Activated CD4-positive, alpha-beta T cell treated with anti-CD3 and anti-CD28 coated beads, Interleukin-2, amount 10 ng/mL, durations not matched to agents 24 days and 14 days (primary cell): ENCODE measurements at regions not wholly inside any gene's neighbourhood (a gene's known extent, or its start where the extent isn't known, plus 50 kb on each side); places are given as distances from the start of the nearest gene placed in this dataset.

Experiments
- DNase-seq: peaks from one replicate; pipeline ENCODE4 v3.0.0; 2022
- H3K27ac Mint-ChIP-seq: one replicate; pipeline ENCODE4 v1.8.0; 2022; ENCODE audit warnings: mild to moderate bottlenecking, mixed read lengths
- H3K27me3 Mint-ChIP-seq: one replicate; pipeline ENCODE4 v1.8.0; 2022; ENCODE audit warnings: mixed read lengths
- H3K36me3 Mint-ChIP-seq: one replicate; pipeline ENCODE4 v1.8.0; 2022; ENCODE audit warnings: low read depth, mild to moderate bottlenecking, mixed read lengths
- H3K4me1 Mint-ChIP-seq: one replicate; pipeline ENCODE4 v1.8.0; 2021; ENCODE audit warnings: mixed read lengths
- H3K4me3 Mint-ChIP-seq: one replicate; pipeline ENCODE4 v1.8.0; 2022; ENCODE audit warnings: mild to moderate bottlenecking, moderate library complexity, mixed read lengths
- H3K9me3 Mint-ChIP-seq: one replicate; pipeline ENCODE4 v1.8.0; 2021; ENCODE audit warnings: mixed read lengths
- intact Hi-C: fragments of 100-400 bp; cut with micrococcal nuclease; formaldehyde crosslinking; loops from one replicate; pipeline ENCODE4 v1.15.1; 2023

DNA sequence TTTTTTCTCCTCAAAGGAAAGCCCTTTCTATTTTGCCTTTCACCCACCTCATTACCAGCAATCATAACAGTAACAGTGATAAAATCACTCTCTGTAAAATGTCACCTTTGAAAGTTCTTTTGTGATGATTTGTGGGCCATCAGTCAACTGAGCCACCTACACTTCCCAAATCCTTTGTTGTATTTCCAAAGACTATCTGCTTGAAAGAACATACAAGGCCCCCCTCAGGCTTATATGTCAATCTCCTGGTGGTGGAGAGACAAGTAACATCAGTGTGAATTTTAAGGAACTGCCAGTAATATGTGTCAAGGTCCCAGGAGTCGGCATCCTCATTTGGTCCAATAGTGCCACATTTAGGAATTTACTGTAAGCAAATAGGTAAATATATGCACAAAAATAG, 161.1 kb upstream of the EOMES start:
- H3K4me1 Mint-ChIP-seq, result peaks cover 27% of the 10 kb centered on the region
- peaks cover 4% of the 10 kb centered on the region for H3K27me3 Mint-ChIP-seq
- no peak for DNase-seq
- H3K9me3 Mint-ChIP-seq, result peaks cover 11% of the 10 kb centered on the region
- H3K4me3 Mint-ChIP-seq, result no peak overlapping the region
- H3K27ac Mint-ChIP-seq, result no peak overlapping the region
- H3K36me3 Mint-ChIP-seq, result peaks cover 1% of the 10 kb centered on the region
- intact Hi-C loops, result loop anchor here (5.0 kb wide), 1 partner anchor 44 kb away; no protein-coding TSS in a partner anchor

DNA sequence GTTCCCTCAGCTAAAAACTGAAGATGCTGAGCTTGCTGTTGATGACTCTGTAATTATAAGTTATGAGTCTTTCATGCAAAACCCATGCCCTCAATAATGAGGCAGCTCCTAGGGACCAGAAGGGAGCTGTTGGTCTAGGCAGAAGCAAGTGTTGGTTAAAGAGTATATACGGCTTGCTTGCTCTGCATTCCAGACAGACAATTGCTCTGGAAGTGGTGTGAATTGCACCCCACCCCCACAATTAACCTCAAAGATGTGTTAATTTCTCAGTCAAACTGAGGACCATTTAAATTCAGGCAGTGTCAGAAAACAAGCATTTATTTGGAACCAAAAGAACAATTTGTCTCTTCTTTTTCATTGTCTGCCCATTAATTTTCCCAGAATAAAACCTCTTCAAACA, 163.5 kb upstream of the EOMES start:
- no peak overlapping the region for H3K27ac Mint-ChIP-seq

DNA sequence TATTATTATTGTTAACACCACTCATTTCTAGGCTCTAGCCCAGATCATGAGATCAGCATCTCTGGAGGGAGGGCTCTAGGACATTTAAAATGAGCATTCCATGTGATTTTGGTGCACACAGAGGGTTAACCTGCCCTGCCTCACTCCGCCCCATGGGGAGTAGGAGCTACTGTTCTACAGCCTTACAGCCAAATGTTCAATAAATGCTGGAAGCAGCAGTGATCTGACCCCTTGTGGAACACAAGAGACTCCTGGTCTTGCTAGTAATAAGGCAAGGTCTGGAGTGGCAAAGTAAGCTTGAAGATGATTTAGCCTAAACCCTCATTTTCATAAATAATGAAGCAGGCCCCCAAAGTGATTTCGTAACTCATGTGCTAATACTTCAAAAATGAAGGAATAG, 166.4 kb upstream of the EOMES start:
- peaks cover 5% of the 10 kb centered on the region for H3K4me1 Mint-ChIP-seq

More for the DNA sequence above, 163.5 kb upstream of the EOMES start:
- no peak for DNase-seq
- H3K27me3 Mint-ChIP-seq, result peaks cover 8% of the 10 kb centered on the region
- H3K4me1 Mint-ChIP-seq, result peaks cover 19% of the 10 kb centered on the region
- intact Hi-C loops, result no loop called here
- H3K4me3 Mint-ChIP-seq, result no peak overlapping the region
- no peaks in the 10 kb centered on the region for H3K36me3 Mint-ChIP-seq
- H3K9me3 Mint-ChIP-seq, result peaks cover 13% of the 10 kb centered on the region

DNA sequence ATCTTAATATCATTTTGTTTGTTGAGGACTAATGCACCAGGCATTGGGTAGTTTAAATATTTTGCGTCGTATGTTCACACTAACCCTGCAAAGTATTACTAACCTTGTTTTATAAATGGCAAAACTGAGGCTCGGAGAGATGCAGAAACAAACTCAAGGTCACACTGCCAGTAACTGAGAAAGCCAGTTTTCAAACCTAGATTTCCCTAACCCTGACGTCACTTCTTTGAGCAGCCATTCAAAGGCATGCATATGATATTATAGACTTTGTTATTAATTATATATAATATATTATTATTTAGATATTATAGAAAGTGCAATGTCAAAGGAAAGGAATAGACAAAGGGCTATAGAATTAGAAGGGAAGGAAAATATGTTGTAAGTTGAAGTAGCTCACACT, 167.6 kb upstream of the EOMES start:
- no peak overlapping the region for H3K4me3 Mint-ChIP-seq

More for the DNA sequence above, 166.4 kb upstream of the EOMES start:
- no peak for DNase-seq
- intact Hi-C loops, result no loop called here
- Mint-ChIP-seq H3K36me3 (peaks cover 3% of the 10 kb centered on the region), H3K27me3 (peaks cover 10% of the 10 kb centered on the region), H3K27ac (no peak overlapping the region), H3K4me3 (no peak overlapping the region), H3K9me3 (peaks cover 24% of the 10 kb centered on the region)

DNA sequence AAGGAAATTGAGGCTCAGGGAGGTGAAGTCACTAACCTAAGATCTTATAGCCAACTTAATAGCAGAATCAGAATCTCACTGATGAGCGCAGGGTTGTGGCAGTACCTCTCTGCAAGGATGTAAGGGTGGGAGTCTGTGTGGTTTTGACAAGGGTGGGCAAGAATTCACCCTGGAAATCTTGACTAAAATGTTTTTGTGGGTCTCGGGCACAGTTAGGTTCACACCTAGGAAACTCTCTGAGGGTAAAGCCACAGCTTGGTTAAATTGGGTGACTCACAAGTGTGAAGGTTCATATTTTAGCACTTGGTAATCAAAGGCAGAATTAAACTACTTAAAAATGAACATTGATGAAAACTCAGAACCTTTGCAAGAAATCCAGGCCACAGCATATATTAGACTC, 178.2 kb upstream of the EOMES start:
- intact Hi-C loops, result loop anchor here (10.0 kb wide), 1 partner anchor 56 kb away; no protein-coding TSS in a partner anchor
- peaks cover 2% of the 10 kb centered on the region for H3K36me3 Mint-ChIP-seq

More for the DNA sequence above, 167.6 kb upstream of the EOMES start:
- Mint-ChIP-seq H3K9me3 (peaks cover 28% of the 10 kb centered on the region), H3K36me3 (peaks cover 3% of the 10 kb centered on the region), H3K27ac (no peak overlapping the region), H3K4me1 (peaks cover 5% of the 10 kb centered on the region), H3K27me3 (peaks cover 10% of the 10 kb centered on the region)
- DNase-seq, result no peak
- intact Hi-C loops, result no loop called here

DNA sequence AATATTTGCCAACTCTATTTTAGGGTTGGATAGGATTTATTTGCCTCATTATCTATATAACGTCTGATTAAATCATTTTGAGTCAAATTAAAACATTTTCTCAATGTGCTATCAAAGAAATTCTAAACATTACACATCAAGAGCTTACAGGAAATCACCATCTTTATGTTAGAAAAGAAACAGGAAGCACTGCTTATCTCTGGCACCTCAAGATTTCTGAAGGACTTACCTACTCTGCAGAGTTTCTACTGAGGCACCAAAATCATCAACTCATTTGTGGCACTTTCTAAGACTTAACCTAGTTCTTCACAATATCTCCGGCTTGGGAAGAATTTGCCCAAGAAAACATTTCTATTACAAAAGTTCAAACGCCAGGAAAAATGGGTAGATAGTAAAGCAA, 181.3 kb upstream of the EOMES start:
- H3K4me1 Mint-ChIP-seq, result peaks cover 26% of the 10 kb centered on the region
- no peaks in the 10 kb centered on the region for H3K27me3 Mint-ChIP-seq
- peaks cover 10% of the 10 kb centered on the region for H3K9me3 Mint-ChIP-seq
- H3K27ac Mint-ChIP-seq, result peak overlapping the region; percentile 56
- H3K4me3 Mint-ChIP-seq, result peak overlapping the region; percentile 22
- DNase-seq, result no peak
- intact Hi-C loops, result loop anchor here (10.0 kb wide), 1 partner anchor 59 kb away; no protein-coding TSS in a partner anchor
- peaks cover 2% of the 10 kb centered on the region for H3K36me3 Mint-ChIP-seq

More for the DNA sequence above, 178.2 kb upstream of the EOMES start:
- H3K4me3 Mint-ChIP-seq, result no peak overlapping the region
- peaks cover 24% of the 10 kb centered on the region for H3K4me1 Mint-ChIP-seq
- peak; percentile 59 for DNase-seq
- H3K27me3 Mint-ChIP-seq, result no peaks in the 10 kb centered on the region
- peaks cover 18% of the 10 kb centered on the region for H3K9me3 Mint-ChIP-seq
- H3K27ac Mint-ChIP-seq, result peak overlapping the region; percentile 35

DNA sequence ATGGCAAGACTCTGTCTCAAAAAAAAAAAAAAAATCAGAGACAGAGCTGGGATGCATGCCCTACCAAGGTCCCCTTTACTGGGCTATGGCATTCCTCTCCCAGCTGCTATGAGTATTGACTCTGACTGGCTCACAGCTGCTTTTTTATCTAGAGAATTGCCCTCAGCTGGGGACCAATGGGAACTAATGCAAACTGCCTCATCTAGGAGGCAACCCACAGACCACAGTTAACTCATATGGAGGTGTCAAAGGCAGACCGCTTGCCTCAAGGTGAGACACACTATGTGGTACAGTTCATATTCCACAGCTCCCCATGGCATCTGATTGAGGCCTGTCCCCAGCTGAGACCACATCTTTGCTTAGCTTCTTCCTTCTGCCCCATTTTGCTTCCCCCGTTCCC, 183.5 kb upstream of the EOMES start:
- Mint-ChIP-seq H3K27ac (no peak overlapping the region), H3K36me3 (peaks cover 2% of the 10 kb centered on the region), H3K4me3 (no peak overlapping the region), H3K27me3 (no peaks in the 10 kb centered on the region), H3K9me3 (peaks cover 10% of the 10 kb centered on the region), H3K4me1 (peaks cover 20% of the 10 kb centered on the region)
- DNase-seq, result no peak
- intact Hi-C loops, result loop anchor here (10.0 kb wide), 1 partner anchor 61 kb away; no protein-coding TSS in a partner anchor

DNA sequence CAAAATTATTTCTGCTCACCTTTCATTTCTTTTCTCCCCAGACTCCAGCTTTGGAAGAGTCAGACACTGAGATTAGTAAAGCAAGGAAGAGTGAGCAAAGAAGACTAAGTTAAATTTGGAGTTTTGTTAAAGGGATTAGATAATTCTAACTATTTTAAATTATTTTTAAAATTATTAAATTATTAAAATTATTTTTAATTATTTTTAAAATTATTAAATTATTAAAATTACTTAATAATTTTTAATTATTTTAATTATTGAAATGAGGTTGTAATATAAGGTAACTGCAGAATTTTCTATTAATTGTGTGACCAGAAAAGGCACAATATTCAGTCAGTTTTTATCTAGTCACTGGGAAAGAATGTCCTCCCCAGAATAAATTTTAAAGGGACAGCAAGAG, 185.0 kb upstream of the EOMES start:
- Mint-ChIP-seq H3K9me3 (peaks cover 6% of the 10 kb centered on the region), H3K27ac (no peak overlapping the region), H3K4me1 (peaks cover 15% of the 10 kb centered on the region), H3K4me3 (no peak overlapping the region), H3K27me3 (no peaks in the 10 kb centered on the region), H3K36me3 (peaks cover 2% of the 10 kb centered on the region)
- DNase-seq, result no peak
- intact Hi-C loops, result loop anchor here (10.0 kb wide), 1 partner anchor 62 kb away; no protein-coding TSS in a partner anchor

DNA sequence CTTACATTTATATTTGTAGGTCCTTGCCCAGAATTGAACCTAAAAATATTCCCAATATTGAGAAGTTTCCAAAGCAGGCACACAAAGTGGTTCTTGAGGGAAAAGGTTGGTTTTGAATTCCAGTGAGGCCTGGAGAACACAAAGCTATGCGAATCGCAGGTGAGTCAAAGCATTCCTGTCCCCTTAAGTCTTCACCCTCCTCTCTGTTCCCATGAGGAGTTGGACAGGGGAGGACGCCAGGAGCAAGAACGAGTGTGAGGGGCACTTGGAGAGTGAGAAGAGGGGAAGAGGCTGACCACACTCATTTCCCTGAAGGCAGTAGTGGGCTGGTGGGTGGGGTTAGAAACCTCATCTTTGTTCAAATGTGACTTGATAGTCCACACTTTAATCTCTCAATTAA, 185.8 kb upstream of the EOMES start:
- peaks cover 14% of the 10 kb centered on the region for H3K4me1 Mint-ChIP-seq
- no peak overlapping the region for H3K27ac Mint-ChIP-seq
- intact Hi-C loops, result loop anchor here (10.0 kb wide), 1 partner anchor 63 kb away; no protein-coding TSS in a partner anchor
- DNase-seq, result no peak
- peaks cover 6% of the 10 kb centered on the region for H3K9me3 Mint-ChIP-seq
- H3K27me3 Mint-ChIP-seq, result no peaks in the 10 kb centered on the region
- peaks cover 2% of the 10 kb centered on the region for H3K36me3 Mint-ChIP-seq
- H3K4me3 Mint-ChIP-seq, result no peak overlapping the region

DNA sequence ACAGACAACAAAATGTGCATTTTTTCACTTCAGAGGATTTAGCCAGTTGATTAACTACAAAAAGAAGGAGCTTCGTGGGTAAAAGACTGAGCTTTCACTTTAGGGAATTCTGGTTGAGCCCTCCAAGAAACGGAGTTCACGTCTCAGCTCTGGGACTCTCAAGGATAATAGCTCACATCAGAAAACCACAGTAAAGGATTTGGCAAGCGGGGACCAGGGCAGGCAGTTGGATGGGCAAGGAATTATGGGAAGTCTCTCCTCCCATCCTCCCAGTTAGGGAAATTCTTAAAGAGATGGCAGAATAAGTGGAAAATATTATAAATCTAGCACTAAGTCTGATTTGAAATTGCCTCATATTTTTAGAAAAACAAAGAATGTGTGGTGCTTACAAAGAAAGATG, 188.3 kb upstream of the EOMES start:
- Mint-ChIP-seq H3K4me3 (no peak overlapping the region), H3K27me3 (no peaks in the 10 kb centered on the region), H3K9me3 (no peaks in the 10 kb centered on the region), H3K27ac (no peak overlapping the region), H3K36me3 (no peaks in the 10 kb centered on the region), H3K4me1 (peaks cover 2% of the 10 kb centered on the region)
- intact Hi-C loops, result no loop called here
- DNase-seq, result peak; percentile 40

DNA sequence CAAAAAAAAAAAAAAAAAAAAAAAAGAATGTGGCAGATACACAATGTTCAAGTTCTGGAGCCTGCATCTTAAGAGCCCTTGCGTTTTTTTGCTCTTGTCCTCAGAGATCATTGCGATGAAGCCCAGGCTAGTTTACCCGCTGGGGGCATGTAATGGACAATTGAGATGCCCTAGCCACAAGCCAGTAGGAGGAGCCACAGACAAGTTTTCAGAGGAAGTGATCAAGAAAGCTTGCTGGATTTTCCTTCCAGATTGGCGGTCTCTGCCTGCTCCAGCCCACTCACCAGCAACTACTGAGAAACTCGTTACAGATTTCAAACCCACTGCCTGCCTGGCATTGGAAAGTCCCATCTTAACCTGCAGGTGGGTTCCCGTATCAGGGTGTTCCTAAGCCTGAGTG, 192.1 kb upstream of the EOMES start:
- H3K9me3 Mint-ChIP-seq, result no peaks in the 10 kb centered on the region
- no peak overlapping the region for H3K27ac Mint-ChIP-seq
- no peak overlapping the region for H3K4me3 Mint-ChIP-seq
- intact Hi-C loops, result no loop called here
- H3K4me1 Mint-ChIP-seq, result no peaks in the 10 kb centered on the region
- H3K27me3 Mint-ChIP-seq, result no peaks in the 10 kb centered on the region
- no peak for DNase-seq
- H3K36me3 Mint-ChIP-seq, result no peaks in the 10 kb centered on the region

DNA sequence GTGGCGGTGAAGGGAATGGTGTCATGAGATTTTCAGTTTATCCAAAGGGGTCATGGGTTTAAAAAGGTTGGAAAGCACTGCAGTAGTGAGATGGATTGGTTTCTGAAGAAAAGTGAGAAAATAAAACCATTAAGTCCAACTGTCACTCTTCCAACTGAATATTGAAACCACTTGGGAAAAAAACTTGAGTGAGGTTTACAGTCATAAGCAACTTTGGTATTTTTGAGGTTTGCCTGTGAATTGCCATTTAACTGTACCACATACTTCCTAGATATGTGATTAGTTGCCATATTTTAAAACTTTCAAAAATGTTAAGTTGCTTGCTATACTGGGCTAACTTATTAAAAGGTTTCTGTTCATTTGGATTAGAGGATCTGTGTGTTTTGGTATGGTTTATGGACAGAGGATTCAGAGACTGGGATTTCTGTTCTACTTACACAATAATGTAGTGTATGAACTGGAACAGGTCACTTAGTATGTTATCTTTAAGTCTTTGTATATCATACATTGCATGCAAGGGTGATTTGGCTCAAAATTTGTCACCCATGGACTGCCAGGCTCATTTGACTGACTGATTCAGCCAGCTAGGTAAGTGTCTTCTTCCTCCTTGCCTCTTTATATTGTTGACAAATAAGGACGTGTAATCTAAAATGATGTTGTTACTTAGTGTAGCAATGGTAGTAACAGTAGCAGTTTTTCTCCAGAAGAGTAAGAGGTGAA, 201.4 kb upstream of the EOMES start:
- peaks cover 36% of the 10 kb centered on the region for H3K4me1 Mint-ChIP-seq
- intact Hi-C loops, result loop anchor here (10.0 kb wide), 1 partner anchor 329 kb away; no protein-coding TSS in a partner anchor
- no peak for DNase-seq
- peaks cover 7% of the 10 kb centered on the region for H3K36me3 Mint-ChIP-seq
- peaks cover 18% of the 10 kb centered on the region for H3K9me3 Mint-ChIP-seq
- H3K27me3 Mint-ChIP-seq, result no peaks in the 10 kb centered on the region
- peak overlapping the region; percentile 44 for H3K4me3 Mint-ChIP-seq
- H3K27ac Mint-ChIP-seq, result peak overlapping the region; percentile 52

DNA sequence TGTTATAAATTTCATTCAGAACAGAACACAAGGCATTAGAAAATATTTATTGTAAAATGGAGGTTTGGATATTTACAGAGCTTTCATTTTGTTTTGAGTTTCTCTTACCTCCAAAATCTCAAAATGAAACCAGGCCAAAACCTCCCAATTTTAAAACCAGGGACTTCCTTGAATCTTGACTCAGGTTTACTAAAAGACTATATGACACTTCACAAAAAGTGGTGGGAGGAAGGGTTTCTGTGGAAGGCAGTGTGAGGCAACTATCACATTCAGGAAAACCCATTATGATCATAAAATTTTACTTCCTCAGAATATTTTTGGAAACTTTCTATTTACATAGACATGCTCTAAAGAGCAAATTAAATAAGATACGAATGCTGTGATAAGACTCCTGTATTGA, 205.8 kb upstream of the EOMES start:
- intact Hi-C loops, result loop anchor here (2.0 to 10.0 kb wide), 9 partner anchors 33 to 419 kb away; partner anchors contain the start of genes AZI2 and ZCWPW2
- Mint-ChIP-seq H3K4me1 (peaks cover 43% of the 10 kb centered on the region), H3K9me3 (peaks cover 22% of the 10 kb centered on the region), H3K27me3 (no peaks in the 10 kb centered on the region), H3K27ac (peak overlapping the region; percentile 66), H3K36me3 (peaks cover 7% of the 10 kb centered on the region), H3K4me3 (peak overlapping the region; percentile 45)
- DNase-seq, result no peak

DNA sequence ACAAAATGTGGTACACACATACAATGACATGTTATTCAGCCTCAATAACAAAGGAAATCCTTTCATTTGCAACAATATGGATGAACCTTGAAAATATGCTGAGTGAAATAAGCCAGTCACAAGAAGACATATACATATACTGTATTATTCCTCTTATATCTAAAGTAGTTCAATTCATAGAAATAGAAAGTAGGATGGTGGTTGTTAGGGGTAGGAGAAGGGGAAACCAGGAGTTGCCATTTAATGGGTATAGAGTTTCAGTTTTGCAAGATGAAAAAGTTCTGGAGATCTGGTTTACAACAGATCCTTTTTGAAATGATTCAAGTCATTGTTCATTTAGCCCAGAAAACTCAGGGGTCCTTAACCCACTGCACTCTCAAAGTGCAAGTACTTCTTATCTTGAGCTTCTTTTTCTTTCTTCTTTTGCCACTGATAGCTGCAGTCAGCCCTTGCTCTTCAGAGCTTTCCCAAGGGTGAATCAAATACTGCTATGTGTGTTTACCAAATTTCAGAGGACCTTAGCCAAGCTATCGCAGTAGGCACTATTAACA, 208.0 kb upstream of the EOMES start:
- no peak for DNase-seq
- intact Hi-C loops, result no loop called here
- no peak overlapping the region for H3K4me3 Mint-ChIP-seq

More for the DNA sequence above, 208.0 kb upstream of the EOMES start:
- no peaks in the 10 kb centered on the region for H3K27me3 Mint-ChIP-seq
- peaks cover 17% of the 10 kb centered on the region for H3K9me3 Mint-ChIP-seq
- peaks cover 7% of the 10 kb centered on the region for H3K36me3 Mint-ChIP-seq
- H3K27ac Mint-ChIP-seq, result peak overlapping the region; percentile 41
- peaks cover 29% of the 10 kb centered on the region for H3K4me1 Mint-ChIP-seq
